HG02571 (cell line): ENCODE measurements at regions not wholly inside any gene's neighbourhood (a gene's known extent, or its start where the extent isn't known, plus 50 kb on each side); places are given as distances from the start of the nearest gene placed in this dataset.
"Not testable (repeated sequence)": the region's sequence is repeated elsewhere in the genome, so short reads cannot be mapped to it uniquely, and the experiment has no call there.

Experiments used
- ATAC-seq: cut with Tn5 transposase; IDR thresholded peaks from one replicate; pipeline ENCODE4 v1.9.1; 2021; ENCODE audit warnings: mild to moderate bottlenecking, moderate library complexity; ENCODE audit not compliant: unreplicated experiment

GRCh38 chr4:118410138-118410537, 57.3 kb upstream of the PRSS12 start:
- ATAC-seq: no peak

- no peak for ATAC-seq
Observed at GRCh38 chr4:118417325-118417724, 64.5 kb upstream of the PRSS12 start.

DNA sequence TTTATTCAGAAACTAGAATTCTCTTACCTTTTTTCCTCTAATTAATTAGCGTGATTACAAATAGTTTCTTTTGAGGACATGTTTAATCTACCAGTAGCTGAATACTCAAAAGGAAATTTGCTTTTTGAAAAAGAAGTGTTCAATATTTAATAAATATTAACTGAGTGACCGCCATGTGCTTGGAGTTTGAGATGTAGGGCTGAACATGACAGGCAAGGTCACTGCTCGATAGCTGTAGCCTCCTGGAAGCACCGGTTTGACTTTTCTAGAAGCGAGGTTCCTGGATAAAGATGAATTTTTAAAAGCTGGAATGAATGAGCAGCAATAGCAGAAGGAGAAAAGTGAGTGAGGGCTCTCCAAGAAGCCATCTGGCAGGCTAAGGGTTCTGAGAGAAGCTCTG, 65.0 kb upstream of the PRSS12 start:
- ATAC-seq: not testable (repeated sequence)

DNA sequence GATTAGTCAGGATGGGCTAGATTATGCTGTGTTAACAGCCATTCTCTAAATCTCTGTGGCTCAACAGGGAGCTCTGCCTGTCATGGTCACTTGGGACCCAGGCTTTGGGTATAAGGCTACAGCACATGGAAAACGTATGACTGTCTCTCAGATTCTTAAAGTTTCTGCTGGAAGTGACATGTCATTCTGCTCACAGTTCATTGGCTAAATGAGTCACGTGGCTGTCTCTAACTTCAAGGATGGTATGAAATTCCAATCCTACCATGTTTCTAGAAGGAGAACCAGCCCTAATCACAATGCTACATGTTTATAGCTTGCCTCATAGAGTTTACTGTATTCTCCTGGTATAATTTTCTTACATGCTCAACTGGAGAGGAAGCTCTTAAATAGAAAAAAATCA, 65.6 kb upstream of the PRSS12 start:
- ATAC-seq: not testable (repeated sequence)

DNA sequence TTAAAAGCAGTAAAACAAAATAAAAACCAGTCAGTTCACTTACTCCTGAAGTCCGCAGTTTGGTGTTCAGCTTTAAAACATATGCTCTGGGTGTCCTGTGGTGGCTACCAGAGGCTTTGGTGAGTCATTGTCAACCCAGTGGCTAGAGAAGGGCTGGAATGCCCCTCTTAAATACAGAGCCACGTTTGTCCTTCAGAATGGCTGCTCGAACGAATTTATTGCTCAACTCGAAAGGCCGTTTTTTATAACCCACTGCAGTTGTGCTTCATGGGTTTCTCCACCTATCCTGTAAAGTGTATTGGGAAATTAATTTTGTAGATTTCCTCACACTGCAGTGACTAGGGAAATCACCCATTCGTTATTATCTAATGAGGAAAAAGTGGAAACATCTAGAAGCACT, 66.8 kb upstream of the PRSS12 start:
- not testable (repeated sequence) for ATAC-seq

- ATAC-seq: not testable (repeated sequence)
Observed at GRCh38 chr4:118424062-118424461, 71.3 kb upstream of the PRSS12 start.

GRCh38 chr4:118428881-118429280, 76.1 kb upstream of the PRSS12 start:
- not testable (repeated sequence) for ATAC-seq

DNA sequence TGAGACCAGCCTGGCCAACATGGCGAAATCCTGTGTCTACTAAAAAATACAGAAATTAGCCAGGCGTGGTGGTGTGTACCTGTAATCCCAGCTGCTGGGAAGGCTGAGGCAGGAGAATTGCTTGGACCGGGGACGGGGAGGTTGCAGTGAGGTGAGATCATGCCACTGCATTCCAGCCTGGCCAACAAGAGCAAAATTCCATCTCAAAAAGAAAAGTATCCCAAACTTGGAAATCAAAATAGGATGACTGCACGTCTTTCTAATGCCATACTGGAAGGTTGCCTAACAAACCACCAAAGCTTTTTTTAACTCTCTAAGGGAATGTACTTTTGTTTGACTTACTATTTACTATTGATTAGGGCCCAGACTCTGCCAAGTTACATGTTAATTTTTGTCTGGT, 79.6 kb upstream of the PRSS12 start:
- ATAC-seq: not testable (repeated sequence)

- not testable (repeated sequence) for ATAC-seq
Observed at GRCh38 chr4:118433612-118434375, 81.0 kb upstream of the PRSS12 start.

GRCh38 chr4:118435415-118435814, 82.6 kb upstream of the PRSS12 start:
- not testable (repeated sequence) for ATAC-seq

GRCh38 chr4:118442115-118442837, 89.5 kb upstream of the PRSS12 start:
- not testable (repeated sequence) for ATAC-seq

GRCh38 chr4:118447397-118447796, 94.6 kb upstream of the PRSS12 start:
- not testable (repeated sequence) for ATAC-seq

DNA sequence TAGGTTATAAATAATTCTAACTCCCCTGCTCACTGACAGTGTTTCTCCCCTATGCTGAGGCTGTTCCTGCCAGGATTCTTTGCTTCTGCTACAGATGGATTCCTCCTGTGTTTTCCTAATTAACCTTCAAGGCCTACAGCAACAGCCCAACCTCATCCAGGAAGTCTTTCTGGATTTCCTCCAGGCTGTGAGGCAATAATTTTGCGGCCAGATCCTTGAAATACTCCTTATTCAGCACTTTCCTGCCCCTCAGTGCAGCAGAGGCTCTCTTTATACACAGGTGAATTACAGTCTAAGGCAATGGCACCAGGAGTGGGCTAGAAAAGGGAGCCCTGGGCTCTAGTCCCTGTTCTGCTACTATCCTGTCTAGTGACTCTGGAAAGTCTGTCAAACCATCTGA, 102.1 kb upstream of the PRSS12 start:
- ATAC-seq: not testable (repeated sequence)

- ATAC-seq: not testable (repeated sequence)
Observed at GRCh38 chr4:118461435-118461834, 108.6 kb upstream of the PRSS12 start.

DNA sequence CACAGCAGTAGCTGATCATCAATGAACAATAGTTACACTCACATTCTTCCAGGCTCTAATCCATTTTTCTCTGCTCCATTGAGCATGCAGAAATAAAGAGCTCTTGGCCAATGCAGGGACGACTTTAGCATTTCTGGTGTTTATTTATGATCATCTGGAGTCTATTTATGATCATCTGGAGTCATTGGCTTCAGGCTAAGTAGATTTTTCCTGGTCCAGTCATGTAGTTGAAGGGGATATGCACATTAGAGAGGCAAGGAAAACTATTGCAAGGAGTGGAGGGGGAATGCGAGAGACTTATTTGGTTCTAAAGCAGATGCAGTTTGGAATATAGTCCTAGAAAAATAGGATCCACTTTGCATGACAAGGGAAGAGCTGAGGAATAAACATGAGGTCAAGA, 113.0 kb upstream of the PRSS12 start:
- ATAC-seq: not testable (repeated sequence)

DNA sequence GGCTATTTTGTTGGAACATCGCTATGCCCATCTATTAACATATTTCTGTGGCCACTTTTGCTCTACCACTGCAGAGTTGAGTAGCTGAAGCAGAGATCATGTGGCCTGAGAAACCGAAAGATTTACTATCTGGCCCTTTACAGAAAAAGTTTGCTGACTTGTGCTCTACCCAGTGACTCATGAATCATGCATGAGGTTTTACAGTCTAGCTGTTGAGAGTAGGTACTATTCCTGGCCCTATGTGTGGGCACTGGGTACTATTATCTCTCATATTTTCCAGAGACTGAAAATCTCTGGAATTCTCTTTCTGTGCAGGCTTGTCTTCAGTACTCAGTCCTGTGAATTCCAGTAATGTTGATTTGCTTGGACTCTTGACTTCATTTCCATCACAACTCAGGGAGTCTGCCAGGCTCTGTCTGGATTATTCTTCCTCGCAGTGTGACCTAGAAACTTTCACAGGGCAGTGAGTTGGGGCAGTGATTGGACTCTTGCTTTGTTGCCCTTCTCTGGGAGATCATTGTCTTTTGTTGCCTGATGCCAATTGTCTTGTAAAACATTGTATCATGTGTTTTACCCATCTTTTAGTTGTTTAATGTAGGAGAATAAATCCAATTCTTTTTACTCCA, 121.3 kb upstream of the PRSS12 start:
- ATAC-seq: not testable (repeated sequence)

DNA sequence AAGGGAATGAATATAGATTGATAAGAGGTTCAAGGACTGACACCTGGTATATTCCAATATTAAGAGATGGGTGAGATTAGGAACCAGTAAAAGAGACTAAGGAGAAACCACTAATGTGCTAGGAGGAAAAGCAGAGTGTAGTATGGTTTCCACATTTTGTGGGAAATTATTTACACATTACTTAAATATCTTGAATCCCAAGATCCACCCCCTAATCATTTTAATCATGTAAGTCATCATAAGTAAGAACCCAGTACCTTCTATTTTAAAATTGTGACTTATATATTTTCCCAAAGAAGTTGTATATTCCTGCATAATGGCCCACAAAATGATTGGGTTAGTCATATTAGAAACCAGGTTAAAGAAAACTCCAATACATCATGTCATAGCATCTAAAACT, 122.0 kb upstream of the PRSS12 start:
- not testable (repeated sequence) for ATAC-seq

GRCh38 chr4:118475901-118476300, 123.1 kb upstream of the PRSS12 start:
- not testable (repeated sequence) for ATAC-seq

DNA sequence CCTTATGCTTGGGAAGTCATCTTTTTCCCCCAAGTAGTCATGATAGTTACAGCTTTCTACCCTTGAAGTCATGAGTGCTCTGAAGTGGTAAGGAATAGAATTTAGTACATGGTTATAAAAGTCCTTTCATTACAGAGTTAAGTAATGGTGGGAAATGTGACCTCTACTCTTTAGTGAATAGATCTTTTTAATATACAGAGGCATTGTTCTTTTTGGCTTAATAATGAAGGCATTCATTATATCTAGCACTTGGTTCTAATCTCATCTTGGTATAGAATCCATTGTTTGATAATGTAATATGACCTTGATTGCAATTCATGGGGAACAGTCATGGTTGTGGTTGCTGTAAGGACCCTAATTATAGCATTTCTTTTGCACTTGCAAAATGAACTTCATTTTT, 125.0 kb upstream of the PRSS12 start:
- not testable (repeated sequence) for ATAC-seq

- not testable (repeated sequence) for ATAC-seq
Observed at GRCh38 chr4:118485801-118486314, 133.1 kb upstream of the PRSS12 start.

- ATAC-seq: not testable (repeated sequence)
Observed at GRCh38 chr4:118492963-118493362, 140.2 kb upstream of the PRSS12 start.
